Effector CD8-positive, alpha-beta T cell (primary cell): ENCODE measurements at regions not wholly inside any gene's neighbourhood (a gene's known extent, or its start where the extent isn't known, plus 50 kb on each side); places are given as distances from the start of the nearest gene placed in this dataset.

Experiments
- DNase-seq: peaks from one replicate; lab custom pipeline; 2025; lab: John Stamatoyannopoulos, UW

DNA sequence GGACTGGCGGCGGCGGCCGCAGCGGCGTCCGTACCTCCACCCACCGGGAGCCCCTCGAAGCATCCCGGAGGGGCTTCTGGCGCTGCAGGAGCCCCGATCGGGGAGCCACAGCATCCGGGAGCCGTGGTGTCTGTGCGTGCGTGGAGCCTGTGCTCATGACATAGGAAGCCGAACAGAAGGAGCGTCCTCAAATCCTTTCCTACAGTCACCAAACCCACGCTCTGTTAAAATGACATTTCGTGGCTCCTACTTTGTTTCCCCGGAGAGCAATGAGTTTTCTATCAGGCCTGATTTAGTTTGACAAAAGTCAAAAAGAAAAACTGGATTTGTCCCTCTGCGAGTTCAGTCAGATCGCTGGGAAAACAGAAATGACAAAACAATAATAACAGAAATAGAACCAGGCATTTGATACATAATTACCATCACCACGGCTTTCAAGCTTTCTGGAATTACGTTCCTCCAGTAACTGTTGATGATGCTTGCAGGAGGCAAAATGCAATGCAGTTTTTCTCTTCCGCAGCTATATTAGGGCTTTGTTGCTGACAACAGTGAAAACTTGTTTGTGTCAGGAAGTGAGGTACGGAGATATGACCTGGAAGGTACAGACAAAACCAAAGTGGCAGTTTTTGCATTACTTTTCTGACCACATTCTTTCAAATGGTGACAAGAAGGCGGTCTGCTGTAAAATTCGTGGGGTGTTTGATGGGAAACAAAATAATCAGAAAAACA is 219.3 kb upstream of the MKLN1 start:
- no peak for DNase-seq

DNA sequence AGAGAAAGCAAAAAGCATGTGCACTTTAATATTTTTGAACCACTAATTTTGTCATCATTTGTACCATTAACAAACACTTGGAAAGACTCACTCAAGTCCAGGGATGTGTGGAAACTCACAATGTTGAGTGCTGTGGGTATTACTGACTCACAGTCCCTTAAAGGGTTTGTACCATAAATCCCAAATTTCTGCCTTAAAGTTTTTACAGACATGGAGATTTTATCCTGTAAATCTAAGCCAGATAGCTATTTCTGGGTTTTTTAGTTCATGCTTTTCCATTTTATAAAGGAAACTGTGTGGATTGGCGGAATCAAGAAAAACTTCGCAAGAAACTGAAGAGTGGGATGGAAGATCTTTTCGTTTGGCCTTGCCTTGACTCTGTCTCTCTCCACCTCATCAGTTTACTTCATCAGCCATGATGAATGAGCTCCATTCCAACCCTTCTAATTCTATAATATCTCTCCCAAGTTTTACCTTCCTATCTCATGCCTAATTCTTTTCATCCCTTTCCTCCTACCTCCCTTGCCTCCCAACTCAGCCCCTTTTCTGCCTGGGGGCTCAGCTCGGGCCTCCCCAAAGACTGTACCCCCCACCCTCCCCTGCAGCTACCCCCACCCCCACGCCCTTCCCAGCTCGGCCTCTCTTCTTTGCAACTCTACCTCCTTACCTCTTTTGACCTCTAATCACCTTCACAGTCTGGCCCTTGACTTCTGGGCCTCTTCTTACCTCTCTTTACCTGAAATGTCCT is 218.5 kb upstream of the MKLN1 start:
- DNase-seq: no peak

DNA sequence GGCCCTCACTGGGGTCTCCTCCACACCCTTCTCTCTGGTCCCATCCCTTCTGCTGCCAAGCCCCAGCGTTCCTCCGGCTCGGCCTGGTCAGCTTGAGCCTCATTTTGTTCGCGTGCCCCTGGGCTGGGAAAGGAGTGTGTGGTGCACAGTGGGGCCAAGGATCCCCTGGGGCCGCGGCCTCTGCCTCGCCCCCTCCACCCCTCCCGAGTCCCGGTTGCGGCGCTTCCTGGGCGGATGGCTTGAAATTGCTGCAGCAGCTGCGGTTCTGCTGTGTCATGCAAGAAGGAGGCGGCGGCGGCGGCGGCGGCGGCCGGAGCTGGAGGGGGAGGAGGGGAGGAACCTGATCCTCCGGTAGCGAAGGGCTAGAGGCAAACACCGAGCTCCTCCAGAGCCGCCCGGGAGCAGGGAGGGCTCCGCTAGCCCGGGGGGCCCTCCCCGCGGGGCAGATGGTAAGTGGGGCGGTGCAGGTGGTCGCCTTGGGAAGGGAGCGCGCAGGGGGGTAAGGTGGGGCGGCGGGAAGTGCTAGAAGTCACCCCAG is 217.8 kb upstream of the MKLN1 start:
- DNase-seq: peak; percentile 38

DNA sequence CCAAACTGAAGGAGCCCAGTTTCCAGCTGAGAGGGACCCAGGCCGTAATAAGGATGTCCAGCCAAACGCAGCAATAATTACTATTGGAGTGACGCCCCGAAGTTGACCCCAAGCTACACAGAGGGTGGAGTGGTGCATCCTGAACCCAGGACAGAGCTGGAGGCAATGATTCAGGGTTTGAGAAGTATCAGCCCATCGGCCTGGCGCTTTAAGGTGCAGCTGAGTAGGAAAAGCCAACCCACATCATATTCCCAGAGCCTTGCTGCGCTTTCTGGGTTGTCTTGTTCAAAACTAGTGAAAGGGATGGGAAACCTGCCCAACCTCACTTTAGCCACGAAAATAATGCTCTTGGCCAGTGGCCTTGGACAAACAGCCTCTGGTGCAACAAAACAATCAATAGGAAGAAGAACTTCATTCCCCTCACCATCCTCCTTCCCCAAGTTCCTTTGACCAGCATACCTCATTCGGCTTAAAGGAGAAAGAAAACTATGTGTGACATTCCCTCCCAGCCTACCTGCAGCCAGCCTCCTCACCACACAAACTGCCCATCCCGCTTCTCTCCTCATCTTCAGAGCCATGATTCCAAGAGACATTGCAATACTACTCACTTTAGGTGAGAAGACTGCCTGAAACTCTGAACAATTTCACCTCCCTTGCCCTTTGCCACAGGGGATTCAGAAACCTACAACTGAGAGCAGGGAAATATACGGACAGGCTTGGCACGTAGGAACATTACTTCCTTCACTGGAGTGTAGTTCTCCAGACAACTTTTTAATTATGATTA is 217.2 kb upstream of the MKLN1 start:
- DNase-seq: no peak

DNA sequence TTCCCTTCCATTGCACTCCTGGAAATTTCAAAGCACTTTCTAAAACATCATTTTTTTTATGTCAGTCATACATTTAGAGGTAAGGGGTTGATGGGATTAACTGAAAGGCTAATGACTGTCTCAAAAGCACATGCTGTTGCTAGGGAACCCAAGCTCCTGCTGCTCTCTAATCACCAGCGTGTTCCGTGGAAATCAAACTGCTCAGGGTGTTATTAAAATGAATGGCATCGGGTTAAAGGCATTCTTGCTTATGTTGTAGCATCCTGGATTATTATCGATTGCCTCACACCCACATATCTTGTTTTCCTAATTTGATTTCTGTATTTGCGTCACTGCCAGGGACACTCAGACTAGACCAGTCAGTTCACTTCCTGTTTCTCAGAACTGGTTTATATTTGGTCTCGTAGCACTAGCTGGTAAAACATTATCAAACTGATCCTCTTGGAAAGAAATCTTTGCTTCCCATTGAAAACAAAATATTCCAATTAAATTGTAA is 216.5 kb upstream of the MKLN1 start:
- no peak for DNase-seq

DNA sequence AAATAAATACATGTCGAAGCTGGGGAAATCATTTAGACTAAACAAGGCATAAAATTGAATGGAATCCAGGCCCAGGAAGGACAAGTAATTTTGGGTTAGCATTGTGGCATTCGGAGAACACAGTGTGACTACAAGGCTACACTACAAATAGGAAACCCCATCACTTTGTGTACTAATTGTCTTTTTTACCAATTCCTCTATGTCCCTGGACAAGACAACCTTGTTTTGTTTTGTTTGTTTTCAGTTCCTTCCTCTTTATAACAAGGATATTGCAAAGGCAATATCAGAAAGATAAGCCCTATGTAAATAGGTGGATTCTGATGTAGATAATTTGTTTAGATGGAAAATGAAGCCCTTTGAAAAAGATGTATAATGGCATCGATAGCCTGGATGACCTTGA is 215.9 kb upstream of the MKLN1 start:
- no peak for DNase-seq

DNA sequence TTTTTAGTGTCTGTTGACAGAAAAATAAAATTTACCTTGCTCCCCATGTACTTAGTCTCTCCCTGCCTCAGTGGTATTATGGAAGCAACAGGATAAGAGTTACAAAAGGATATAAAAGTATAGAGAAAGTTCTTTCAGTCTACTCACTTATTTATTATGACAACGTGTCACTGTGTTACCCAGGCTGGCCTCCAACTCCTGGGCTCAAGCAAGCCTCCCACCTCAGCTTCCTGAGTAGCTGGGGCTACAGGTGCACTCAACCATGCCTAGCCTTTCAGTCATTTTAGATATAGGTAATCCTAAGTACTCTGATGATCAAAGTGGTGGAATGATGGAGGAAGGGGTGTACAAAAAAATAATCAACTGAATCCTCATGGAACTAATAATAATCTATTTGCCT is 215.2 kb upstream of the MKLN1 start:
- no peak for DNase-seq

DNA sequence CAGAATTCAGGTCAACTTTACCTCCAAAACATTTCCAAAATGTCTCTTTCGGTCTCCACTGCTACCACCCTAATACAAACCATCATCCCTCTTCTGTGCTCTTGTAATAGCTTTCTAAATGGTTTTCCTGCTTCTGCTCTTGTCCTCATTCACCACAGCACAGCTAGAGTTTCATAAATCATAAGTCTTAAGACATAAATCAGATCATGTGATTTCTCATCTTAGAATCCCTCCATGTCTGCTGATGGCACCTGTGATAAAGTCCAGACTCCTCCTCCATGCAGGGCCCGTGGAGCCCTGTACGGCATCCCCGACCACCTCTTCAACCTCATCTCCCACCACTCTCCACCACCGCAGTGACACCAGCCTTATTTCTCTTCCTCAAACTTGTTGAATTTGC is 212.3 kb upstream of the MKLN1 start:
- no peak for DNase-seq

DNA sequence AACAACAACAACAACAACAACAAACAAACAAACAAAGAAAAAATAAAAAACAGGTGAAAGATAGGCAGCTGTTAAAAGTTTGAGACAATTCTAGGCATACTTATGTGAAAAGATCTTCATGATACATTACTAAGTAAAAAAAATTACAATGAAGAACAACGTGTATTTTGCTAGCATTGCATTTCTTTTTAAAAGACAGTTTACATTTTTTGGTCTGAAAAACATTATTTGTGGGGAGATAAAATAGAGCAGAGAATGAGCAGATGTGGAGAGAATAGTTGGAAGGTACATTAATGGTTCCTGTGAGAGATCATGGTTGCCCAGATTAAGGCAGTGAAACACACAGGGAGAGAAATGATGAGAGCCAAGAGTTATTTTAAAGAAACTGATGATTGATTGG is 210.2 kb upstream of the MKLN1 start:
- DNase-seq: no peak

DNA sequence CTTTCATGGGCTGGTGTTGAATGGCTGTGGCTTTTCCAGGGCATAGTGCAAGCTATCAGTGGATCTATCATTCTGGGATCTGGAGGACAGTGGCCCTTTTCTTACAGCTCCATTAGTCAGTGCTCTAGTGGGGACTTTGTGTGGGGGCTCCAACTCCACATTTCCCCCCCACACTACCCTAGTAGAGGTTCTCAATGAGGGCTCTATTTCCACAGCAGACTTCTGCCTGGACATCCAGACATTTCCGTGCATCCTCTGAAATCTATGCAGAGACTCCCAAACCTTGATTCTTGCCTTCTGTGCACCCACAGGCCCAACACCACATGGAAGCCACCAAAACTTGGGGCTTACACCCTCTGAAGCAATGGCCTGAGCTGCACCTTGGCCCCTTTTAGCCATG is 208.3 kb upstream of the MKLN1 start:
- no peak for DNase-seq

DNA sequence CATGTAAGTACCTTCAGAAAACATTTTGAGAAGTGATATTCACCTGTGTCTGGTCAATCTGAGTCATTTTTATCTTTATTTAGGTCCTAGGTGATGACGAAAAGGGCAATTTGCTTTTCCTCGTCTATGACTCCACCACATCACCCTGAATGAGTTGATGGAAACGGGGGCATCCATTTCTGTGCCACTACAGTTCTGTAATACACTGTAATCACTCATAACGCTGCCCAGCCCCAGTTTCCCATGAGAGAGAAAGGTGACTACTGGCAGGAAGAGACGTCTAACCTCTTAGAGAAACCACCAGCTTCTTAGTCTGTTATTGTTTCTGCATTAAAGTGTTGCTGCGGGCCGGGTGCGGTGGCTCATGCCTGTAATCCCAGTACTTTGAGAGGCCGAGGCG is 205.3 kb upstream of the MKLN1 start:
- DNase-seq: no peak

DNA sequence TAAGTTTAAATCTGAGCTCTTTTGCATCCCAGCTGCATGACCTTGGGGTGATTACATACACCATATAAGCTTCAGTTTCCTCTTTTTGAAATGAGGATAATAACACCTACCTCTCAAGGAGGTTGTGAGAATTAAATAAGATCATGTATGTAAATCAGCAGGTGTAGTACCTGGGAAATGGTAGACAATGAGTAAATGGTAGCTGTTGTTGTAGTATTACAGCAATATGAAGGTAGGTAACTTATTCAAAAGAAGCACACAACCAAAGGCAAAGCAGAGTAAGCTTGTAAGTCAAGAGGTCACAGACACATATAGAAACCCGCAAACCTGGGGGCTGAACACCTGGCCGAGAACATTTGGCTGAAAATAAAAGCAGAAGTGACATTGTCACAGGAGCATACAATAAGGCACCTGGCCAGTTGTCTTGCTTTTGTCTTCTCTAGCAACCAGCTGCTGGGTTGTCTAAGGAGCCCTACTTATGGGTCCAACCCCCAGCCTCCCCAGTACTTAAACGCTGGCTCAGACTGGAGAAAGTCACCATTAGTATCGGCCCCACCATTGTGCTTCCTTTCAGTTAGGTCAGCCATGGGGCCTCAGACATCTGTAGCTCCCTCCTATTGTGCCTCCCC is 203.6 kb upstream of the MKLN1 start:
- no peak for DNase-seq

DNA sequence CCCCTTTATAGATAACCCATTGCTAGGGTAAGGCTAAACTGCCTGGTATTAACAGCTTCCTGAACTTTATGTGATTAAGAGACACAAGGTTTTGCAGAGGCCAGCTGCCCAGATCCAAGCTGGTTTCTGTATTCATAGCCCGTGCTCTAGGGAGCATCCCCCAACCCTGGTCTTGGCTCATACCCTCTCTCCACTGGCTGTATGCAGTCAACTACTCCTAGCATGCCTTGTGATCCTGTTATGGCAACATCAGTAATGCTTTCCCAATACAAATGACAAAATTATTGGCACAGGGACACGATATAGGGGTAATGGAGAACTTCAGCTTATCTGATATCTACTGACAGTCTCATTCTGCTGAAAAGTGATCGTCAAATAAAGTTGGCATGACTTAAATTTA is 202.8 kb upstream of the MKLN1 start:
- no peak for DNase-seq

DNA sequence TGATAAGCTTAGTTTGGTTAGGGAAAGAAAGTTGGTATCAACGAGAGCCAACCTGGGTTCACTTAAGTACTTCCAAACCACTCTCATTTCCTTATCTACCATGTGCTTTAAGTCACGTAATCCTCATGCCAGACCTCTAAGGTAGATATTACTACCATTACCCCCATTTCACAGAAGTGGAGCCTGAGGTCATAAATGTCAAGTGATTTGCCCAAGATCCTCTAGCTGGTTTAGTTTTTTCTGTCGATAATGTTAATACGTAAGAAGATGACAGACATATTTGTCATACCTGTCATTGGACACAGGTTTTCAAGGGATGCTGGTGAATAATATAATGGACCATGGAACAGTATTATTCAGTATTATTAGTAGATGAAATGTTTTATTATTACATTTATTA is 197.4 kb upstream of the MKLN1 start:
- no peak for DNase-seq

DNA sequence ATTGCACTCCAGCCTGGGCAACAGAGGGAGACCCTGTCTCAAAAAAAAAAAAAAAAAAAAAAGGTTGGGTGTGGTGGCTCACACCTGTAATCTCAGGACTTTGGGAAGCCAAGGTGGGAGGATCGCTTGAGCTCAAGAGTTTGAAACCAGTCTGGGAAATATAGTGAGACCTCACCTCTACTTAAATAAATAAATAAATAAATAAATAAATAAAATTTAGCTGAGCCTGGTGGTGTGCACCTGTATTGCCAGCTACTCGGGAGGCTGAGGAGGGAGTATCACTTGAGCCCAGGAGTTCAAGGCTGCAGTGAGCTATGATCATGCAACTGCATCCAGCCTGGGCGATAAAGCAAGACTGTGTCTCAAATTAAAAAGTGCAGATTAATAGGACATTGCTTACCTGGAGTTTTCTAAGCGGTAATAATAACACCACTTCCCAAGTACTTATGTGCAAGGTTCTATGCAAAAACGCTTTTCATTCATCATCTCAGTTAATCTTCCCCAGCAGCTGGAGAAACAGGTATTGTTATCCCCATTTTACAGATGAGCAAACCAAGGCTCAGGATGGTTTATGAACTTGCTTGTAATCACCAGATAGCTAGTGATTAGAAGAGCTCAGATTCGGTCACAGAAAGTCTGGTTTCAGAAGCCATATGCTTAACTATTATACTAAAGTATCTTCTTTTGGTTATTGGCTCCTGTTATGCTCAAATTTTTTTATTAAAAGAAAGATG is 196.5 kb upstream of the MKLN1 start:
- no peak for DNase-seq

DNA sequence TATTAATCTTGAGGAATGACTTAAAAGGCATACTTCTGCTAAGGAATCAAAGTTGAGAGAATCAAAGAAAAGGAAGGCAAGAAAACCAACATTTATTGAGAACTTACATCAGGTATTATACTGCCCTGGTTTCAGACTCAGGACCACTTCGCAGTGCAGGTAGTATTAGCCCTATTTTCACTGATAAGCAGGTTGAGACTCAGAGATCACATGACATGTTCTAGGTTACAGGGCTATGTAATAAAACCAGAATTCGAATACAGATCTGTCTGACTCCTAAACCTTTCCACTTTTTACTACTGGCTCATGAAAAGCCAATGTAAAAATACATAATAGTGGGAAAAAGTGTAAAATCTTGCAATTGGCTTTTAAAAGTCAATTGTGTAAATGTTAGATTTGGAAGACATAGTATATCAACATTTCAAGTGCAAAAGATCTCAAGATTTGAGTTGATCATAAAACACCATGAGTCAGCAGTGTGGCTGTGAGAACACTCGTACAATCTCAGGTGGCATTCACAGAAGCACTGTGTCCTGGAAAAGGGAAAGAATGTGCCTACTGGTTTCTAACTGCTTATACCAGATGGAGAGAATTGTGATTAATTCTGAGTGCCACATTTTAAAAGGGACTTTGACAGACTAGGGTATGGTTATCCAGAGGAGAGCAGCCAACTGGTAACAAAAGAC is 195.8 kb upstream of the MKLN1 start:
- DNase-seq: no peak

DNA sequence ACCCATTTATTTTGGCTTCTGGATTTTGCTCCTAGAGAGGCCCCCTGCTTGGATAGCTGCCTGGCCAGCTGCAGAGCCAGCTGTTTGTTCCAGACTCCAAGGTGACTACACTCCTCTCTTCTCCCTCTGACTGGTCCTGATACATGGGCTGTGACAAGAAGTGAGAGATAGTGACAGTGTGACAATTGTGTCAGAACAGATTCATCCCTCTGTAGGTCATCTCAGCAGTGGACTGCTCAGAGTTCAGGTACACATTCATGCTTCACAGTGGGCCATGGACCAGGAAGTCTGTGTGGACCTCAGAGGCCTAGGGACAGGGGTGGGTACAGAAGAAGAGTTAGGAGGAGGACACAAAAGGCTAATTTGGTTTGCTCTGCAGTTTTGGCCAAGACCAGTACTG is 188.2 kb upstream of the MKLN1 start:
- no peak for DNase-seq

DNA sequence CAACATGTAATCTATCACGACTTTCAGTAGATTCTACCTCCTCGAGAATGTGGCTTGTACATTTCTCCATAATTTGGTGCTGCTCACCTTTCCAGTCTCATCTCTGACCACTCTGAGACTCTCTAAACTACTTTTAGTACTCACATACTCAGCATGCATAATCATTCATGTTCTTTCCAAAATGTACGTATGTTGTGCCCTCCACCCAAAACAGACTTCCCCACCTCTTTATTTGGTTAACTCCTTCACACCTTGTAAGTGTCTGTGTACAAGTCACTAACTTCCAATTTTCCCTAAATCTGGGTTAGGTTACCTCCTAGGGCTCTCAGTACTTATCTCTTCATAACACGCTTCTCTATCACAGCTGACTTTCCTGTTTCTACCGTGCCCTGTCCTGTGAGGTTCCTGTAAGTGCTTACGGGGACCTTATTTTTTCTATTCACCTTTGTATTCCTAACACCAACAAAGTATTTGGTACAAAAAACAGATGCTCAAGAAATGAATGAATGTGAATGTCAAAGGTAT is 186.2 kb upstream of the MKLN1 start:
- DNase-seq: no peak

DNA sequence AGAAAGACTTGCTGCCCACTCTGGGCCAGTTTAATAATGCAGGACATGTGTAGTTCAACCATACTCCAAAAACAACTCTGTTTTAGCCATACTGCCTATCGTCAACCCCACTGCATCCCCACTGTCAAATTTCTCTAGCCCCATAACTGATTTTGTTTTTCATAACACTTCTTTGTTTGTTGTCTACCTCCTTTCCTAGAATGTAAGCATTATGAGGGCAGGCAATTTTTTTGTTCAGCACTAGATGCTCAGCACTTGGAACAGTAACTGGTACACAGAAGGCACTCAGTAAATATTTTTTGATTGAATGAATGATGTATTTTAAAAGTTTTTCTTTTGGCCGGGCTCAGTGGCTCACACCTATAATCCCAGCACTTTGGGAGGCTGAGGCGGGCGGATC is 183.8 kb upstream of the MKLN1 start:
- DNase-seq: no peak

DNA sequence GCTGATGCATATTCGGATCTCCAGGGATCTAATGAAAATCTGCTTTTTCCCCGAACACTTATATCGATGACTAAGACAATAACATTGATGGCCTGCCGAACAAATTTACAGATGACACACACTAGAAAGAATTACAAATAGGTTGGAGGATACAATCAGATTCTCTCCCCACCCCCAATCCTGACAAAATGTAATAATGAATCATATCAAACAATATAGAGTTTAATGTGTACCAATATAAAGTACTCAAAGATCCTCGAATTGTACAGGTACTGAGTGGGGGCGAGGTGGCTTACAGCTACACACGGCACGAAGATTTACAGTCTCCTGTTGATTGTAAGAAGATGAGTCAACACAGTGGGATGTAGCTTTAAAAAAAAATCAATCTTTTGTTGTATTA is 182.7 kb upstream of the MKLN1 start:
- no peak for DNase-seq

DNA sequence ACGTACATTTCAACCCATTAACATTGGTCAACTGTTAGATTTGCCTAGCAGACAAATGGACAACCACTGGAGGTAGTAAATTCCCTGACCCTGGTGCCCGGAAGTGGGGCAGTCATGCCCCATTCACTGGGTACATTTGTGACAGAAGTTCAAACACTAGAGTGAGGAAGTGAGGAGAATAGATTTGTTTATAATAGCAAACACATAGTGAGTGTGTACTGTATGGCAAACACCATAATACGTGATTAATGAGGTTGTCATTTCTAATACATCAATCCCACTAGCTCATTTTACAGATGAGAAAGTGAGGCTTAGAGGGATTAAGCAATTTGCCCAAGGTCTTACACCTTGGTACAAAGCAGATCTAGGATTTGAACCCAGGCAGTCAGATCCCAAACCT is 181.9 kb upstream of the MKLN1 start:
- DNase-seq: no peak
